ENCODE measurements at regions not wholly inside any gene's neighbourhood (a gene's known extent, or its start where the extent isn't known, plus 50 kb on each side); places are given as distances from the start of the nearest gene placed in this dataset.

- FAIRE-seq (no peak), DNase-seq (ENCODE audit: low read depth) (no peak)
- Histone ChIP-seq H3K9me3 (ENCODE audit: insufficient read depth, low read depth, low read length) (no peaks in the 10 kb centered on the region), H3K36me3 (ENCODE audit: insufficient read depth, low read length) (no peaks in the 10 kb centered on the region), H3K4me3 (ENCODE audit: insufficient read depth, low read depth, low read length) (no peak overlapping the region), H3K79me2 (ENCODE audit: insufficient read depth, low read length) (no peaks in the 10 kb centered on the region), H3K9ac (ENCODE audit: low read length) (no peak overlapping the region), H3K27ac (ENCODE audit: low read depth, low read length) (no peak overlapping the region), H3K27me3 (ENCODE audit: insufficient read depth, low read length) (no peaks in the 10 kb centered on the region), H3K4me1 (ENCODE audit: insufficient read depth, low read length) (no peaks in the 10 kb centered on the region), H3K4me2 (ENCODE audit: low read length) (no peak overlapping the region), H4K20me1 (ENCODE audit: insufficient read depth, low read length) (no peaks in the 10 kb centered on the region), H2AFZ (ENCODE audit: low read depth, low read length) (no peak overlapping the region)
- no peaks in the 10 kb centered on the region for H3K9me3 Mint-ChIP-seq (ENCODE audit: unreplicated experiment)
- H3K4me3 Mint-ChIP-seq (ENCODE audit: unreplicated experiment) = no peak overlapping the region
- H3K27me3 Mint-ChIP-seq (ENCODE audit: low read depth, unreplicated experiment) = no peaks in the 10 kb centered on the region
- TF ChIP-seq EZH2 (IDR thresholded peaks at IDR 0.05; ENCODE audit: insufficient read depth, low read length) (no peak), CTCF (IDR thresholded peaks at IDR 0.05; ENCODE audit: insufficient read depth, low read depth, low read length) (no peak)
- no peak overlapping the region for H3K27ac Mint-ChIP-seq (ENCODE audit: unreplicated experiment)
- H3K36me3 Mint-ChIP-seq (ENCODE audit: low read depth, unreplicated experiment) = no peaks in the 10 kb centered on the region
- H3K4me1 Mint-ChIP-seq (ENCODE audit: low read depth, unreplicated experiment) = no peaks in the 10 kb centered on the region
These were observed 1326.3 kb upstream of the CADM2 start for GRCh38 chr3:83632526-83632925.

GRCh38 chr3:83633758-83634157, 1325.0 kb upstream of the CADM2 start:
- TF ChIP-seq CTCF (IDR thresholded peaks at IDR 0.05; ENCODE audit: insufficient read depth, low read depth, low read length) (no peak), EZH2 (IDR thresholded peaks at IDR 0.05; ENCODE audit: insufficient read depth, low read length) (no peak)
- no peak overlapping the region for H3K4me3 ChIP-seq (ENCODE audit: insufficient read depth, low read depth, low read length)
- H3K9me3 Mint-ChIP-seq (ENCODE audit: unreplicated experiment) = peaks cover under 1% of the 10 kb centered on the region

GRCh38 chr3:83649692-83650091, 1309.1 kb upstream of the CADM2 start:
- H3K9me3 Mint-ChIP-seq (ENCODE audit: unreplicated experiment) = no peaks in the 10 kb centered on the region
- H2AFZ ChIP-seq (ENCODE audit: low read depth, low read length) = no peak overlapping the region
- no peaks in the 10 kb centered on the region for H3K36me3 ChIP-seq (ENCODE audit: insufficient read depth, low read length)
- H3K79me2 ChIP-seq (ENCODE audit: insufficient read depth, low read length) = no peaks in the 10 kb centered on the region
- no peaks in the 10 kb centered on the region for H3K36me3 Mint-ChIP-seq (ENCODE audit: low read depth, unreplicated experiment)
- no peak overlapping the region for H3K4me2 ChIP-seq (ENCODE audit: low read length)
- no peaks in the 10 kb centered on the region for H3K4me1 ChIP-seq (ENCODE audit: insufficient read depth, low read length)
- no peaks in the 10 kb centered on the region for H3K27me3 ChIP-seq (ENCODE audit: insufficient read depth, low read length)
- DNase-seq (ENCODE audit: low read depth) = no peak
- no peaks in the 10 kb centered on the region for H3K27me3 Mint-ChIP-seq (ENCODE audit: low read depth, unreplicated experiment)
- no peak for TF ChIP-seq CTCF (IDR thresholded peaks at IDR 0.05; ENCODE audit: insufficient read depth, low read depth, low read length)
- no peak for TF ChIP-seq EZH2 (IDR thresholded peaks at IDR 0.05; ENCODE audit: insufficient read depth, low read length)
- H3K4me1 Mint-ChIP-seq (ENCODE audit: low read depth, unreplicated experiment) = no peaks in the 10 kb centered on the region
- H3K9me3 ChIP-seq (ENCODE audit: insufficient read depth, low read depth, low read length) = peaks cover 3% of the 10 kb centered on the region
- no peak overlapping the region for H3K27ac ChIP-seq (ENCODE audit: low read depth, low read length)
- no peak overlapping the region for H3K4me3 ChIP-seq (ENCODE audit: insufficient read depth, low read depth, low read length)
- H3K4me3 Mint-ChIP-seq (ENCODE audit: unreplicated experiment) = no peak overlapping the region
- H3K9ac ChIP-seq (ENCODE audit: low read length) = no peak overlapping the region
- FAIRE-seq = no peak
- no peaks in the 10 kb centered on the region for H4K20me1 ChIP-seq (ENCODE audit: insufficient read depth, low read length)
- H3K27ac Mint-ChIP-seq (ENCODE audit: unreplicated experiment) = no peak overlapping the region

More at GRCh38 chr3:83633758-83634157, 1325.0 kb upstream of the CADM2 start:
- H3K36me3 Mint-ChIP-seq (ENCODE audit: low read depth, unreplicated experiment) = no peaks in the 10 kb centered on the region
- no peak overlapping the region for H3K27ac ChIP-seq (ENCODE audit: low read depth, low read length)
- H2AFZ ChIP-seq (ENCODE audit: low read depth, low read length) = no peak overlapping the region
- no peaks in the 10 kb centered on the region for H3K4me1 Mint-ChIP-seq (ENCODE audit: low read depth, unreplicated experiment)
- no peak overlapping the region for H3K27ac Mint-ChIP-seq (ENCODE audit: unreplicated experiment)
- H3K4me2 ChIP-seq (ENCODE audit: low read length) = no peak overlapping the region
- H3K4me3 Mint-ChIP-seq (ENCODE audit: unreplicated experiment) = no peak overlapping the region
- no peaks in the 10 kb centered on the region for H3K79me2 ChIP-seq (ENCODE audit: insufficient read depth, low read length)
- no peaks in the 10 kb centered on the region for H3K4me1 ChIP-seq (ENCODE audit: insufficient read depth, low read length)
- H3K36me3 ChIP-seq (ENCODE audit: insufficient read depth, low read length) = no peaks in the 10 kb centered on the region
- no peaks in the 10 kb centered on the region for H3K27me3 ChIP-seq (ENCODE audit: insufficient read depth, low read length)
- no peak overlapping the region for H3K9ac ChIP-seq (ENCODE audit: low read length)
- H4K20me1 ChIP-seq (ENCODE audit: insufficient read depth, low read length) = no peaks in the 10 kb centered on the region
- DNase-seq (ENCODE audit: low read depth) (no peak), FAIRE-seq (no peak)
- H3K27me3 Mint-ChIP-seq (ENCODE audit: low read depth, unreplicated experiment) = no peaks in the 10 kb centered on the region
- H3K9me3 ChIP-seq (ENCODE audit: insufficient read depth, low read depth, low read length) = no peaks in the 10 kb centered on the region
